GM23338 (cell line): ENCODE measurements at regions not wholly inside any gene's neighbourhood (a gene's known extent, or its start where the extent isn't known, plus 50 kb on each side); places are given as distances from the start of the nearest gene placed in this dataset.

Experiments used
- ATAC-seq: fragments of 200-7000 bp; cut with Tn5 transposase; 3 replicates; pipeline ENCODE4 v1.9.1; 2020
- DNase-seq: peaks from one replicate; pipeline ENCODE4 v3.0.0-alpha.2; 2015; ENCODE audit warnings: low spot score
- H2AFZ ChIP-seq: fragments of 200-600 bp; sonication (generic); 2 replicates; pipeline ENCODE4 v1.8.0; 2016; ENCODE audit warnings: antibody characterized with exemption, mild to moderate bottlenecking, moderate library complexity
- H3F3A ChIP-seq: fragments of 200-600 bp; sonication (generic); replicated peaks from 2 replicates; pipeline ENCODE4 v1.8.0; 2017; ENCODE audit warnings: antibody characterized with exemption, mixed run types, low read depth
- H3K27ac ChIP-seq: fragments of 200-600 bp; sonication (generic); 2 replicates; pipeline ENCODE4 v1.6.1; 2016; ENCODE audit warnings: low read depth
- H3K27me3 ChIP-seq: fragments of 200-600 bp; sonication (generic); 2 replicates; pipeline ENCODE4 v1.8.0; 2016; ENCODE audit warnings: mild to moderate bottlenecking, mixed run types, moderate library complexity; ENCODE audit not compliant: insufficient read depth
- H3K36me3 ChIP-seq: fragments of 200-600 bp; sonication (generic); 2 replicates; pipeline ENCODE4 v1.8.0; 2016; ENCODE audit warnings: mild to moderate bottlenecking; ENCODE audit not compliant: insufficient read depth
- H3K4me1 ChIP-seq: fragments of 200-600 bp; sonication (generic); 2 replicates; pipeline ENCODE4 v1.8.0; 2016; ENCODE audit warnings: mild to moderate bottlenecking, moderate library complexity; ENCODE audit not compliant: insufficient read depth
- H3K4me2 ChIP-seq: fragments of 200-600 bp; sonication (generic); 2 replicates; pipeline ENCODE4 v1.7.1; 2017; ENCODE audit warnings: mixed run types
- H3K4me3 ChIP-seq: fragments of 200-600 bp; sonication (generic); 2 replicates; pipeline ENCODE4 v1.6.1; 2016; ENCODE audit warnings: mixed run types
- H3K79me2 ChIP-seq: fragments of 200-600 bp; sonication (generic); replicated peaks from 2 replicates; pipeline ENCODE4 v1.8.0; 2017; ENCODE audit warnings: mild to moderate bottlenecking; ENCODE audit not compliant: insufficient read depth
- H3K9me2 ChIP-seq: fragments of 200-600 bp; sonication (generic); 2 replicates; pipeline ENCODE4 v1.8.0; 2017; ENCODE audit not compliant: insufficient read depth
- H4K20me1 ChIP-seq: fragments of 200-600 bp; sonication (generic); replicated peaks from 2 replicates; pipeline ENCODE4 v1.8.0; 2017; ENCODE audit warnings: mild to moderate bottlenecking; ENCODE audit not compliant: insufficient read depth
- H3K27ac Mint-ChIP-seq: 2 replicates; pipeline ENCODE4 v1.8.0; 2020; ENCODE audit warnings: inconsistent platforms, mild to moderate bottlenecking, moderate library complexity, mixed read lengths
- H3K27me3 Mint-ChIP-seq: 3 replicates; pipeline ENCODE4 v1.8.0; 2022; ENCODE audit warnings: low read depth, mild to moderate bottlenecking, moderate library complexity, mixed read lengths, inconsistent platforms; ENCODE audit not compliant: insufficient read depth, poor library complexity
- H3K36me3 Mint-ChIP-seq: 3 replicates; pipeline ENCODE4 v1.8.0; 2021; ENCODE audit warnings: low read depth, mild to moderate bottlenecking, inconsistent platforms, moderate library complexity, mixed read lengths
- H3K4me1 Mint-ChIP-seq: 3 replicates; pipeline ENCODE4 v1.8.0; 2020; ENCODE audit warnings: mild to moderate bottlenecking, inconsistent platforms, mixed read lengths
- H3K4me3 Mint-ChIP-seq: 3 replicates; pipeline ENCODE4 v1.8.0; 2021; ENCODE audit warnings: moderate library complexity, mild to moderate bottlenecking, inconsistent platforms, mixed read lengths
- H3K9me3 Mint-ChIP-seq: 3 replicates; pipeline ENCODE4 v1.8.0; 2020; ENCODE audit warnings: moderate library complexity, mild to moderate bottlenecking, inconsistent platforms, mixed read lengths
- CREB1 ChIP-seq: fragments of 250-450 bp; sonication (Bioruptor Pico); IDR thresholded peaks from 2 replicates; pipeline ENCODE4 v1.5.0; 2020; ENCODE audit warnings: low read depth, mild to moderate bottlenecking, moderate library complexity
- CTCF ChIP-seq, 2 experiments: fragments of 200-600 bp in 1 of 2; sonication (generic) in 1 of 2; conservative IDR thresholded peaks; 2 replicates each; pipeline versions ENCODE4 v1.5.1 to v1.6.1; 2016 to 2017; ENCODE audit warnings: antibody characterized with exemption in 2 of 2, low read depth in 2 of 2, mild to moderate bottlenecking in 2 of 2, moderate library complexity in 1 of 2
- ETS1 ChIP-seq: IDR thresholded peaks from 2 replicates; pipeline ENCODE4 v1.6.1; 2016; ENCODE audit warnings: antibody characterized with exemption
- EZH2 ChIP-seq: fragments of 200-600 bp; sonication (generic); IDR thresholded peaks from one replicate; pipeline ENCODE4 v1.8.0; 2017; ENCODE audit warnings: antibody characterized with exemption, mild to moderate bottlenecking, low read depth; ENCODE audit not compliant: unreplicated experiment
- EZH2phosphoT487 ChIP-seq: fragments of 200-600 bp; sonication (generic); IDR thresholded peaks from one replicate; pipeline ENCODE4 v1.8.1; 2018; ENCODE audit warnings: antibody characterized with exemption; ENCODE audit not compliant: unreplicated experiment
- JUNB ChIP-seq: IDR thresholded peaks from one replicate; pipeline ENCODE4 v1.6.1; 2016; ENCODE audit warnings: antibody characterized with exemption; ENCODE audit not compliant: unreplicated experiment
- NANOG ChIP-seq: IDR thresholded peaks from 2 replicates; pipeline ENCODE4 v1.6.1; 2016; ENCODE audit warnings: antibody characterized with exemption, borderline replicate concordance
- POLR2AphosphoS5 ChIP-seq: IDR thresholded peaks from 2 replicates; pipeline ENCODE4 v1.6.1; 2016; ENCODE audit warnings: antibody characterized with exemption, low read depth
- REST ChIP-seq: IDR thresholded peaks from one replicate; pipeline ENCODE4 v1.6.1; 2018; ENCODE audit warnings: antibody characterized with exemption; ENCODE audit not compliant: unreplicated experiment
- STAT1 ChIP-seq: IDR thresholded peaks from one replicate; pipeline ENCODE4 v1.6.1; 2016; ENCODE audit warnings: antibody characterized with exemption; ENCODE audit not compliant: unreplicated experiment
- ZNF114 ChIP-seq: fragments of 250-450 bp; sonication (Bioruptor Pico); IDR thresholded peaks from 2 replicates; pipeline ENCODE4 v1.5.0; 2020; ENCODE audit warnings: mild to moderate bottlenecking, moderate library complexity
- ZNF331 ChIP-seq: fragments of 250-450 bp; sonication (Bioruptor Pico); IDR thresholded peaks from 2 replicates; pipeline ENCODE4 v1.5.0; 2020; ENCODE audit warnings: low read depth, mild to moderate bottlenecking, moderate library complexity
- ZNF462 ChIP-seq: fragments of 250-450 bp; sonication (Bioruptor Pico); IDR thresholded peaks from 2 replicates; pipeline ENCODE4 v1.5.0; 2020; ENCODE audit warnings: mild to moderate bottlenecking, moderate library complexity

GRCh38 chr6:44730771-44731391 is 343.4 kb downstream of the CDC5L start:
- no peaks in the 10 kb centered on the region for H3K4me1 ChIP-seq
- no peak overlapping the region for H3K27ac ChIP-seq
- DNase-seq, result no peak
- H3K27me3 ChIP-seq, result no peaks in the 10 kb centered on the region
- Mint-ChIP-seq H3K36me3 (no peaks in the 10 kb centered on the region), H3K27ac (no peak overlapping the region), H3K4me1 (peaks cover 4% of the 10 kb centered on the region; the same call in 1 of the 3 replicates), H3K27me3 (peaks cover 9% of the 10 kb centered on the region), H3K9me3 (no peaks in the 10 kb centered on the region), H3K4me3 (no peak overlapping the region)
- H4K20me1 ChIP-seq, result no peaks in the 10 kb centered on the region
- H3K79me2 ChIP-seq, result no peaks in the 10 kb centered on the region
- 0 out of 2 replicates have a peak, but pooled peaks cover 10% of the 10 kb centered on the region for H3K9me2 ChIP-seq
- no peaks in the 10 kb centered on the region for H3F3A ChIP-seq
- no peak overlapping the region for H3K4me3 ChIP-seq
- H3K36me3 ChIP-seq, result no peaks in the 10 kb centered on the region
- TF ChIP-seq EZH2phosphoT487 (no peak), NANOG (no peak), CREB1 (CRISPR knock-in tag) (no peak), POLR2AphosphoS5 (no peak), CTCF (conservative IDR thresholded peaks at IDR 0.05; ENCODE audit: low read depth in 2 of 2) (no peak), ETS1 (no peak), JUNB (no peak), EZH2 (no peak), REST (no peak), ZNF331 (no peak), ZNF462 (CRISPR knock-in tag) (no peak), STAT1 (no peak), ZNF114 (CRISPR knock-in tag) (no peak)
- no peak for ATAC-seq
- no peak overlapping the region for H2AFZ ChIP-seq
- H3K4me2 ChIP-seq, result no peak overlapping the region
